GM23338 (cell line): ENCODE measurements at regions not wholly inside any gene's neighbourhood (a gene's known extent, or its start where the extent isn't known, plus 50 kb on each side); places are given as distances from the start of the nearest gene placed in this dataset.

Experiments
- CREB1 ChIP-seq: fragments of 250-450 bp; sonication (Bioruptor Pico); IDR thresholded peaks from 2 replicates; pipeline ENCODE4 v1.5.0; 2020; ENCODE audit warnings: low read depth, mild to moderate bottlenecking, moderate library complexity
- EZH2 ChIP-seq: fragments of 200-600 bp; sonication (generic); IDR thresholded peaks from one replicate; pipeline ENCODE4 v1.8.0; 2017; ENCODE audit warnings: antibody characterized with exemption, mild to moderate bottlenecking, low read depth; ENCODE audit not compliant: unreplicated experiment
- EZH2phosphoT487 ChIP-seq: fragments of 200-600 bp; sonication (generic); IDR thresholded peaks from one replicate; pipeline ENCODE4 v1.8.1; 2018; ENCODE audit warnings: antibody characterized with exemption; ENCODE audit not compliant: unreplicated experiment
- JUNB ChIP-seq: IDR thresholded peaks from one replicate; pipeline ENCODE4 v1.6.1; 2016; ENCODE audit warnings: antibody characterized with exemption; ENCODE audit not compliant: unreplicated experiment
- NANOG ChIP-seq: IDR thresholded peaks from 2 replicates; pipeline ENCODE4 v1.6.1; 2016; ENCODE audit warnings: antibody characterized with exemption, borderline replicate concordance
- POLR2AphosphoS5 ChIP-seq: IDR thresholded peaks from 2 replicates; pipeline ENCODE4 v1.6.1; 2016; ENCODE audit warnings: antibody characterized with exemption, low read depth
- STAT1 ChIP-seq: IDR thresholded peaks from one replicate; pipeline ENCODE4 v1.6.1; 2016; ENCODE audit warnings: antibody characterized with exemption; ENCODE audit not compliant: unreplicated experiment
- ZNF114 ChIP-seq: fragments of 250-450 bp; sonication (Bioruptor Pico); IDR thresholded peaks from 2 replicates; pipeline ENCODE4 v1.5.0; 2020; ENCODE audit warnings: mild to moderate bottlenecking, moderate library complexity
- ZNF331 ChIP-seq: fragments of 250-450 bp; sonication (Bioruptor Pico); IDR thresholded peaks from 2 replicates; pipeline ENCODE4 v1.5.0; 2020; ENCODE audit warnings: low read depth, mild to moderate bottlenecking, moderate library complexity
- TF ChIP-seq, protein P1 (sequence below), 2 experiments: fragments of 200-600 bp in 1 of 2; sonication (generic) in 1 of 2; conservative IDR thresholded peaks; 2 replicates each; pipeline versions ENCODE4 v1.5.1 to v1.6.1; 2016 to 2017; ENCODE audit warnings: antibody characterized with exemption in 2 of 2, low read depth in 2 of 2, mild to moderate bottlenecking in 2 of 2, moderate library complexity in 1 of 2
- TF ChIP-seq, protein P2 (sequence below): IDR thresholded peaks from 2 replicates; pipeline ENCODE4 v1.6.1; 2016; ENCODE audit warnings: antibody characterized with exemption
- TF ChIP-seq, protein P3 (sequence below): IDR thresholded peaks from one replicate; pipeline ENCODE4 v1.6.1; 2018; ENCODE audit warnings: antibody characterized with exemption; ENCODE audit not compliant: unreplicated experiment

DNA sequence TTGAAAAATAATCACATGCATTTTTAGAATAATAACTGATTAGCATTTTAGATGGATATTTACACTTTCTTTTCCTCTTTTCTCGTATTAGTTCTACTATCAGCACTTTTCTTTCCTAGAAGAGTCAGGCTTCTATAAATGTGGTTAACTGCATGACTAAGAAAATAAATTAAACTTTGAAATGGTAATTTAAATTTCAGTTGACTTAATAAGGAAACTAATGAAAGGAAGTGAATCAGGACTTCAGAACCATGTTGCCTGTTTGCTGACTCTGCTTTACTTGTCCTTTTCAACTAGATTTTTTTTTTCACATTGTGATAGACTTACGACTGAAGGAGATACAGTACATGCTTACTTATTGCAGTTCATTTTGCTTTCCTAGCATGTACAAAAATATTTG lies 1258.2 kb upstream of the EYS start:
- TF ChIP-seq, protein P1, sequence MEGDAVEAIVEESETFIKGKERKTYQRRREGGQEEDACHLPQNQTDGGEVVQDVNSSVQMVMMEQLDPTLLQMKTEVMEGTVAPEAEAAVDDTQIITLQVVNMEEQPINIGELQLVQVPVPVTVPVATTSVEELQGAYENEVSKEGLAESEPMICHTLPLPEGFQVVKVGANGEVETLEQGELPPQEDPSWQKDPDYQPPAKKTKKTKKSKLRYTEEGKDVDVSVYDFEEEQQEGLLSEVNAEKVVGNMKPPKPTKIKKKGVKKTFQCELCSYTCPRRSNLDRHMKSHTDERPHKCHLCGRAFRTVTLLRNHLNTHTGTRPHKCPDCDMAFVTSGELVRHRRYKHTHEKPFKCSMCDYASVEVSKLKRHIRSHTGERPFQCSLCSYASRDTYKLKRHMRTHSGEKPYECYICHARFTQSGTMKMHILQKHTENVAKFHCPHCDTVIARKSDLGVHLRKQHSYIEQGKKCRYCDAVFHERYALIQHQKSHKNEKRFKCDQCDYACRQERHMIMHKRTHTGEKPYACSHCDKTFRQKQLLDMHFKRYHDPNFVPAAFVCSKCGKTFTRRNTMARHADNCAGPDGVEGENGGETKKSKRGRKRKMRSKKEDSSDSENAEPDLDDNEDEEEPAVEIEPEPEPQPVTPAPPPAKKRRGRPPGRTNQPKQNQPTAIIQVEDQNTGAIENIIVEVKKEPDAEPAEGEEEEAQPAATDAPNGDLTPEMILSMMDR (conservative IDR thresholded peaks at IDR 0.05; ENCODE audit: low read depth in 2 of 2) = no peak
- TF ChIP-seq, protein P2, sequence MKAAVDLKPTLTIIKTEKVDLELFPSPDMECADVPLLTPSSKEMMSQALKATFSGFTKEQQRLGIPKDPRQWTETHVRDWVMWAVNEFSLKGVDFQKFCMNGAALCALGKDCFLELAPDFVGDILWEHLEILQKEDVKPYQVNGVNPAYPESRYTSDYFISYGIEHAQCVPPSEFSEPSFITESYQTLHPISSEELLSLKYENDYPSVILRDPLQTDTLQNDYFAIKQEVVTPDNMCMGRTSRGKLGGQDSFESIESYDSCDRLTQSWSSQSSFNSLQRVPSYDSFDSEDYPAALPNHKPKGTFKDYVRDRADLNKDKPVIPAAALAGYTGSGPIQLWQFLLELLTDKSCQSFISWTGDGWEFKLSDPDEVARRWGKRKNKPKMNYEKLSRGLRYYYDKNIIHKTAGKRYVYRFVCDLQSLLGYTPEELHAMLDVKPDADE = no peak
- TF ChIP-seq POLR2AphosphoS5 (no peak), EZH2 (no peak), EZH2phosphoT487 (no peak), ZNF331 (CRISPR knock-in tag) (no peak), CREB1 (no peak), JUNB (no peak), ZNF114 (CRISPR knock-in tag) (no peak), NANOG (no peak), STAT1 (no peak)
- TF ChIP-seq, protein P3, sequence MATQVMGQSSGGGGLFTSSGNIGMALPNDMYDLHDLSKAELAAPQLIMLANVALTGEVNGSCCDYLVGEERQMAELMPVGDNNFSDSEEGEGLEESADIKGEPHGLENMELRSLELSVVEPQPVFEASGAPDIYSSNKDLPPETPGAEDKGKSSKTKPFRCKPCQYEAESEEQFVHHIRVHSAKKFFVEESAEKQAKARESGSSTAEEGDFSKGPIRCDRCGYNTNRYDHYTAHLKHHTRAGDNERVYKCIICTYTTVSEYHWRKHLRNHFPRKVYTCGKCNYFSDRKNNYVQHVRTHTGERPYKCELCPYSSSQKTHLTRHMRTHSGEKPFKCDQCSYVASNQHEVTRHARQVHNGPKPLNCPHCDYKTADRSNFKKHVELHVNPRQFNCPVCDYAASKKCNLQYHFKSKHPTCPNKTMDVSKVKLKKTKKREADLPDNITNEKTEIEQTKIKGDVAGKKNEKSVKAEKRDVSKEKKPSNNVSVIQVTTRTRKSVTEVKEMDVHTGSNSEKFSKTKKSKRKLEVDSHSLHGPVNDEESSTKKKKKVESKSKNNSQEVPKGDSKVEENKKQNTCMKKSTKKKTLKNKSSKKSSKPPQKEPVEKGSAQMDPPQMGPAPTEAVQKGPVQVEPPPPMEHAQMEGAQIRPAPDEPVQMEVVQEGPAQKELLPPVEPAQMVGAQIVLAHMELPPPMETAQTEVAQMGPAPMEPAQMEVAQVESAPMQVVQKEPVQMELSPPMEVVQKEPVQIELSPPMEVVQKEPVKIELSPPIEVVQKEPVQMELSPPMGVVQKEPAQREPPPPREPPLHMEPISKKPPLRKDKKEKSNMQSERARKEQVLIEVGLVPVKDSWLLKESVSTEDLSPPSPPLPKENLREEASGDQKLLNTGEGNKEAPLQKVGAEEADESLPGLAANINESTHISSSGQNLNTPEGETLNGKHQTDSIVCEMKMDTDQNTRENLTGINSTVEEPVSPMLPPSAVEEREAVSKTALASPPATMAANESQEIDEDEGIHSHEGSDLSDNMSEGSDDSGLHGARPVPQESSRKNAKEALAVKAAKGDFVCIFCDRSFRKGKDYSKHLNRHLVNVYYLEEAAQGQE = no peak
